Gastroesophageal sphincter (tissue), 4 donors: ENCODE measurements at regions not wholly inside any gene's neighbourhood (a gene's known extent, or its start where the extent isn't known, plus 50 kb on each side); places are given as distances from the start of the nearest gene placed in this dataset.

Experiments used
- ATAC-seq: fragments of 150-250 bp; one replicate; pipeline ENCODE4 v1.9.1; 2016; ENCODE audit warnings: mild to moderate bottlenecking, moderate library complexity
- H3K27ac ChIP-seq, 4 donors: fragments of 200-600 bp; sonication (generic) in 3 of 4; 1 replicate in 3 of 4; 2 replicates in 1 of 4; pipeline ENCODE4 v1.5.1; 2016 to 2019
- H3K27me3 ChIP-seq: fragments of 200-600 bp; sonication (generic); one replicate; pipeline ENCODE4 v1.5.1; 2019
- H3K36me3 ChIP-seq, 2 donors: fragments of 200-600 bp; sonication (generic); one replicate each; pipeline ENCODE4 v1.5.1; 2019; ENCODE audit warnings: control low read depth in 1 of 2
- H3K4me1 ChIP-seq, 3 donors: fragments of 200-600 bp; sonication (generic); 1 replicate in 2 of 3; 2 replicates in 1 of 3; pipeline ENCODE4 v1.5.1; 2016 to 2019; ENCODE audit warnings: control low read depth in 2 of 3
- H3K4me3 ChIP-seq, 2 donors: fragments of 200-600 bp; sonication (generic); one replicate each; pipeline ENCODE4 v1.5.1; 2019; ENCODE audit warnings: mild to moderate bottlenecking in 1 of 2, moderate library complexity in 1 of 2
- H3K9me3 ChIP-seq, 3 donors: fragments of 200-600 bp; sonication (generic); one replicate each; pipeline ENCODE4 v1.5.1; 2017 to 2019; ENCODE audit warnings: control low read depth in 2 of 3
- EP300 ChIP-seq: sonication (generic); formaldehyde crosslinking; IDR thresholded peaks from one replicate; pipeline ENCODE4 v1.6.1; 2017; ENCODE audit warnings: antibody characterized with exemption, mild to moderate bottlenecking
- POLR2A ChIP-seq, 2 donors: fragments of 450-650 bp; IDR thresholded peaks; one replicate each; pipeline ENCODE4 v1.6.1; 2017; ENCODE audit warnings: antibody characterized with exemption in 2 of 2, mild to moderate bottlenecking in 2 of 2, moderate library complexity in 1 of 2
- POLR2AphosphoS5 ChIP-seq: sonication (generic); formaldehyde crosslinking; IDR thresholded peaks from one replicate; pipeline ENCODE4 v1.6.1; 2017; ENCODE audit warnings: antibody characterized with exemption
- WGBS, 2 donors: methylation state at CpG; one replicate each; pipeline ENCODE4 v1.1.5; 2018; ENCODE audit warnings: low coverage in 1 of 2; 5-methylcytosine and 5-hydroxymethylcytosine counted together
- TF ChIP-seq, protein P1 (sequence below), 4 experiments: fragments of 200-600 bp in 2 of 4; fragments of 450-650 bp in 2 of 4; sonication (generic) in 1 of 4; IDR thresholded peaks; one replicate each; pipeline ENCODE4 v1.5.1; 2017 to 2019; ENCODE audit warnings: antibody characterized with exemption in 4 of 4, mild to moderate bottlenecking in 2 of 4, moderate library complexity in 2 of 4

DNA sequence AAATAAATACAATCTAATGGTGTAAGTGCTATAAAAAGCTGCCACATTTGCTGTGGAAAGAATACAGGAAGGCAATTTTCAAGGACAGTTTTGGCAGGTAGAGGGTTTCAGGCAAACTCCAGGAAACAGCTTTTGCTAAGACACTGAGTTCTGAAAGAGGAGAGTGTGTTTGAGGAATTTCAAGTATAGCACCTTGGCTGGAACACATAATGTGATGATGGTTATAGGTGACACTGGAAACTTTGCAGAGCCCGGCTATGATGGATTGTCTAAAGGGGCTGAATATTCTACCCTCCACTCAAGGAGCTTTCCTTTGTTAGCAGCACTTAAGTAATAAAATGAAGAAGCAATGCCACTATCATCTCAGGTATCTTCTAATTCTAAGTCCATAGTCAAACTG, 209.4 kb upstream of the TGFBR2 start:
- peak overlapping the region in 3 of 4 donors; percentile 32 to 68 (median 54) for H3K27ac ChIP-seq
- WGBS, 2 donors = 27 to 36% methylated on average over 1 of the region's 1 CpG
- ATAC-seq = no peak

DNA sequence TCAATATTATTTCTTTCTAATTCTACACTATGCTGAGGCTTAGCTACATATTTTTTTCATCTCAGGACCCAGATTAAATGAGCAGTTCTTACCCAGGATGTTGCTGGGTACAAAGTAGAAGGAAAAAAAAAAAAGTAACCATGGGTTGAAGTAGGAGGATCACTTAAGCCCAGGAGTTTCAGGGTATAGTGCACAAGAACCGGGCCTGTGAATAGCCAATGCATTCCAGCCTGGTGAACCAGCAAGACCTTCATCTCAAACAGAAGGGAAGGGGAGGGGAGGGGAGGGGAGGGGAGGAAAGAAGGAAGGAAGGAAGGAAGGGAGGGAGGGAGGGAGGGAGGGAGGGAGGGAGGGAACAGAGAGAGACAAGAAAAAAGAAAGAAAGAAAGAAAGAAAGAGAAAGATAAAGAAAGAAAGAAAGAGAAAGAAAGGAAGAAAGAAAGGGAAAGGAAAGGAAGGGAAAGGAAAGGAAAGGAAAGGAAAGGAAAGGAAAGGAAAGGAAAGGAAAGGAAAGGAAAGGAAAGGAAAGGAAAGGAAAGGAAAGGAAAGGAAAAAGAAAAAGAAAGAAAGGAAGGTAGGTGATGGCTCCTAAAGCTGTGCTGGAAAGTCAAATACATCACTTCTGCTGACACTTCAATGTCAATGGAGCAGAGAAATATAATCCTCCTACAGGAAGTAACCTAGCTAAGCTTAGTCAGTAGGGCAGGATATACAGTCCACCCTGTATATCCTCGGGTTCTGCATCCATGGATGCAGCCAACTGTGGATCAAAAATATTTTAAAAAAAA, 206.8 kb upstream of the TGFBR2 start:
- TF ChIP-seq EP300 (no peak), POLR2A (IDR thresholded peaks at IDR 0.05) (no peak), POLR2AphosphoS5 (no peak)
- TF ChIP-seq, protein P1, sequence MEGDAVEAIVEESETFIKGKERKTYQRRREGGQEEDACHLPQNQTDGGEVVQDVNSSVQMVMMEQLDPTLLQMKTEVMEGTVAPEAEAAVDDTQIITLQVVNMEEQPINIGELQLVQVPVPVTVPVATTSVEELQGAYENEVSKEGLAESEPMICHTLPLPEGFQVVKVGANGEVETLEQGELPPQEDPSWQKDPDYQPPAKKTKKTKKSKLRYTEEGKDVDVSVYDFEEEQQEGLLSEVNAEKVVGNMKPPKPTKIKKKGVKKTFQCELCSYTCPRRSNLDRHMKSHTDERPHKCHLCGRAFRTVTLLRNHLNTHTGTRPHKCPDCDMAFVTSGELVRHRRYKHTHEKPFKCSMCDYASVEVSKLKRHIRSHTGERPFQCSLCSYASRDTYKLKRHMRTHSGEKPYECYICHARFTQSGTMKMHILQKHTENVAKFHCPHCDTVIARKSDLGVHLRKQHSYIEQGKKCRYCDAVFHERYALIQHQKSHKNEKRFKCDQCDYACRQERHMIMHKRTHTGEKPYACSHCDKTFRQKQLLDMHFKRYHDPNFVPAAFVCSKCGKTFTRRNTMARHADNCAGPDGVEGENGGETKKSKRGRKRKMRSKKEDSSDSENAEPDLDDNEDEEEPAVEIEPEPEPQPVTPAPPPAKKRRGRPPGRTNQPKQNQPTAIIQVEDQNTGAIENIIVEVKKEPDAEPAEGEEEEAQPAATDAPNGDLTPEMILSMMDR (IDR thresholded peaks at IDR 0.05) = no peak
- Histone ChIP-seq H3K9me3 (no peaks in the 10 kb centered on the region), H3K4me3 (no peak overlapping the region), H3K36me3 (no peaks in the 10 kb centered on the region), H3K4me1 (peaks cover 0 to 46% (median 13%) of the 10 kb centered on the region in 3 donors), H3K27me3 (no peaks in the 10 kb centered on the region), H3K27ac (peak overlapping the region in 1 of 4 donors; percentile 68)
- 95 to 100% methylated on average over 1 of the region's 2 CpGs for WGBS, 2 donors
- ATAC-seq = no peak

More for the DNA sequence above, 209.4 kb upstream of the TGFBR2 start:
- no peaks in the 10 kb centered on the region for H3K36me3 ChIP-seq
- no peaks in the 10 kb centered on the region for H3K9me3 ChIP-seq
- H3K4me3 ChIP-seq = no peak overlapping the region
- peaks cover 0 to 30% (median 10%) of the 10 kb centered on the region in 3 donors for H3K4me1 ChIP-seq
- no peaks in the 10 kb centered on the region for H3K27me3 ChIP-seq
- TF ChIP-seq POLR2A (IDR thresholded peaks at IDR 0.05) (no peak), POLR2AphosphoS5 (no peak), EP300 (no peak)
- TF ChIP-seq, protein P1 (IDR thresholded peaks at IDR 0.05) = no peak

DNA sequence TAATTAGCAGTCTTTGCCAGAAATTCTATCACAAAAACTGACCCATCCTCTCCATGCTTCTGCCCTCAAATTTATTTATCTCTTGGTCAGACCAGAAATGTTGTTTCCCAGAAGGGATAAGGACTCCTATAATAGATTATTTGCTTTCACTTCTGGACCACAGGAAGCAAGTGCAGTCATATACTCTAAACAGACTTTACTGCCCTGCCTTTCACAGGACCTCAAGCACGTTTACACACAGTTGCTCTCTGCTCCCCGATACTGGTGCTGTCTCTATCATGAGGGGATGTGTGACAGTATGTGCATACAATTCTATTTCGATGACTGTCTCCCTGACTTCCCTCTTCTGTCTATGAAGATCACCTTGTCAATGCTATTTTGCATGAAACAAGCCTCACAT, 205.5 kb upstream of the TGFBR2 start:
- WGBS, 2 donors = 45 to 47% methylated on average over 3 of the region's 3 CpGs
- no peaks in the 10 kb centered on the region for H3K36me3 ChIP-seq
- no peak overlapping the region for H3K4me3 ChIP-seq
- ATAC-seq = no peak
- H3K27me3 ChIP-seq = no peaks in the 10 kb centered on the region
- no peak for TF ChIP-seq EP300
- peak overlapping the region; percentile 28 to 55 (median 42) for H3K27ac ChIP-seq
- peaks cover 0 to 46% (median 13%) of the 10 kb centered on the region in 3 donors for H3K4me1 ChIP-seq
- no peaks in the 10 kb centered on the region for H3K9me3 ChIP-seq

DNA sequence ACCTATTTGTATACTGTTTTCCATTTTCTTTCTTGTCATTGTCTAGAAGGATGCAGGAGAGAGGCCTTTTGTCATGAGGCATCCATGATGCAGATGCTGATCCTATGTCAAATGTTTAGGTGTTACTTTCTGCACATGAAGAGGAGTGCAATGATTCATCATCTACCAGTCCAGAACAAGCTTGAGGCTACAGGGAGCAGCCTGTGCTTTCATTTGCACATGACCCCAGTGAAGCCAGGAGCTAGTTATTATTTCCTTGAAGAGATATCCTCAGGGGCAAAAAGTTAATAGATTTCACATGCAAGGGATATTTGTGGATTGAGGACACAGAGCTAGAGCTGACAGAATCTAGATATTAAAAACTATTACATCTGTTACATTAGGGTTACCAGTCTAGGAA, 204.4 kb upstream of the TGFBR2 start:
- peak overlapping the region in 3 of 4 donors; percentile 15 to 55 (median 43) for H3K27ac ChIP-seq
- peak; percentile 60 for ATAC-seq
- H3K4me1 ChIP-seq = peaks cover 0 to 40% (median 13%) of the 10 kb centered on the region in 3 donors

DNA sequence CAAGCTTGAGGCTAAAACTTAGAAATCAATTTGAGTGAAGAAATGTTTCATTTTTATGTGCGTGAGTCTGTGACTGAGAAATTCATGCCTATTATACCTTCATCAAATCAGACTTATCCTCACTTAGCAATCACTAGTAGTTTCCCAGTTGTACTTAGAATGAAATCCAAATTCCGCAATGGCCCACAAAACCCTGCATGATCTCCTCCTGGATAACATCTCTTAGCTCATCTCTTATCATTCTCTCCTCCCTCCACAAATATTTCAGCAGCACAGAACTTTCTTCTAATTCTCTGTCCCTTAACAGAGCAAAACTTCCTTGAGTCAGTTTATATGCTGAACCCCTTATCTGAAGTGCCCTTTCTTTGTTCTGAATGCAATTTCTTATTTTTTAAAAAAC, 198.8 kb upstream of the TGFBR2 start:
- no peak overlapping the region for H3K27ac ChIP-seq
- 93 to 100% methylated on average over 2 of the region's 2 CpGs for WGBS, 2 donors
- no peaks in the 10 kb centered on the region for H3K9me3 ChIP-seq
- ATAC-seq = no peak
- H3K4me3 ChIP-seq = no peak overlapping the region
- TF ChIP-seq POLR2AphosphoS5 (no peak), POLR2A (IDR thresholded peaks at IDR 0.05) (no peak), EP300 (no peak)
- TF ChIP-seq, protein P1 (IDR thresholded peaks at IDR 0.05) = no peak
- no peaks in the 10 kb centered on the region for H3K36me3 ChIP-seq
- peaks cover 0 to 10% (median 3%) of the 10 kb centered on the region in 3 donors for H3K4me1 ChIP-seq
- H3K27me3 ChIP-seq = no peaks in the 10 kb centered on the region

More for the DNA sequence above, 204.4 kb upstream of the TGFBR2 start:
- H3K36me3 ChIP-seq = no peaks in the 10 kb centered on the region
- TF ChIP-seq, protein P1 (IDR thresholded peaks at IDR 0.05) = no peak
- TF ChIP-seq POLR2A (IDR thresholded peaks at IDR 0.05) (no peak), EP300 (no peak), POLR2AphosphoS5 (no peak)
- no peak overlapping the region for H3K4me3 ChIP-seq
- H3K27me3 ChIP-seq = no peaks in the 10 kb centered on the region
- H3K9me3 ChIP-seq = no peaks in the 10 kb centered on the region
